ENCODE measurements at regions not wholly inside any gene's neighbourhood (a gene's known extent, or its start where the extent isn't known, plus 50 kb on each side); places are given as distances from the start of the nearest gene placed in this dataset.

- Histone ChIP-seq H3K9me3 (ENCODE audit: insufficient read depth, low read depth) (no peaks in the 10 kb centered on the region), H3K27ac (no peak overlapping the region), H4K20me1 (ENCODE audit: insufficient read depth) (no peaks in the 10 kb centered on the region), H3K4me3 (no peak overlapping the region), H3K36me3 (ENCODE audit: low read depth) (no peaks in the 10 kb centered on the region), H3K9me2 (ENCODE audit: insufficient read depth) (no peaks in the 10 kb centered on the region), H3K4me2 (no peak overlapping the region), H3K4me1 (replicated peaks; ENCODE audit: insufficient read depth) (no peaks in the 10 kb centered on the region), H3K79me2 (ENCODE audit: low read depth) (no peaks in the 10 kb centered on the region), H3F3A (ENCODE audit: insufficient read depth, low read depth) (no peaks in the 10 kb centered on the region), H2AFZ (no peak overlapping the region), H3K27me3 (ENCODE audit: insufficient read depth, low read depth) (no peaks in the 10 kb centered on the region)
- no peak for DNase-seq
- intact Hi-C loops (cut with micrococcal nuclease; ENCODE audit: unreplicated experiment), result no loop called here
- CTCF ChIA-PET, result no interaction called here
- no peak for TF ChIP-seq CTCF (conservative IDR thresholded peaks at IDR 0.05)
- no peak for TF ChIP-seq EZH2 (IDR thresholded peaks at IDR 0.05; ENCODE audit: low read depth)
- POLR2A ChIA-PET (ENCODE audit: unreplicated experiment), result no interaction called here
- BruUV-seq (replicated peaks), result no TSS peak
Observed at GRCh38 chr5:171579976-171580411, 160.5 kb downstream of the FGF18 start.

GRCh38 chr5:171580502-171581265, 161.2 kb downstream of the FGF18 start:
- BruUV-seq (replicated peaks), result no TSS peak
- DNase-seq, result no peak
- POLR2A ChIA-PET (ENCODE audit: unreplicated experiment), result no interaction called here
- no peak overlapping the region for H3K27ac ChIP-seq
- no peak for TF ChIP-seq EZH2 (IDR thresholded peaks at IDR 0.05; ENCODE audit: low read depth)
- TF ChIP-seq CTCF (conservative IDR thresholded peaks at IDR 0.05), result no peak
- H3K79me2 ChIP-seq (ENCODE audit: low read depth), result no peaks in the 10 kb centered on the region
- no peaks in the 10 kb centered on the region for H3K9me2 ChIP-seq (ENCODE audit: insufficient read depth)
- H3K9me3 ChIP-seq (ENCODE audit: insufficient read depth, low read depth), result no peaks in the 10 kb centered on the region
- no peak overlapping the region for H2AFZ ChIP-seq
- H4K20me1 ChIP-seq (ENCODE audit: insufficient read depth), result no peaks in the 10 kb centered on the region
- CTCF ChIA-PET, result interaction anchor here (0.5 kb wide), 1 partner anchor 14 kb away, joined by 6 read pairs; no protein-coding TSS in a partner anchor
- intact Hi-C loops (cut with micrococcal nuclease; ENCODE audit: unreplicated experiment), result no loop called here
- no peak overlapping the region for H3K4me3 ChIP-seq
- H3K27me3 ChIP-seq (ENCODE audit: insufficient read depth, low read depth), result no peaks in the 10 kb centered on the region
- no peak overlapping the region for H3K4me2 ChIP-seq
- no peaks in the 10 kb centered on the region for H3F3A ChIP-seq (ENCODE audit: insufficient read depth, low read depth)
- H3K36me3 ChIP-seq (ENCODE audit: low read depth), result no peaks in the 10 kb centered on the region
- H3K4me1 ChIP-seq (replicated peaks; ENCODE audit: insufficient read depth), result no peaks in the 10 kb centered on the region

GRCh38 chr5:171581781-171582180, 162.3 kb downstream of the FGF18 start:
- ChIA-PET POLR2A (ENCODE audit: unreplicated experiment) (no interaction called here), CTCF (no interaction called here)
- no peaks in the 10 kb centered on the region for H3K4me1 ChIP-seq (replicated peaks; ENCODE audit: insufficient read depth)
- TF ChIP-seq CTCF (conservative IDR thresholded peaks at IDR 0.05) (no peak), EZH2 (IDR thresholded peaks at IDR 0.05; ENCODE audit: low read depth) (no peak)
- no peak overlapping the region for H3K4me3 ChIP-seq
- H3F3A ChIP-seq (ENCODE audit: insufficient read depth, low read depth), result no peaks in the 10 kb centered on the region
- no peaks in the 10 kb centered on the region for H3K79me2 ChIP-seq (ENCODE audit: low read depth)
- DNase-seq, result no peak
- no peaks in the 10 kb centered on the region for H4K20me1 ChIP-seq (ENCODE audit: insufficient read depth)
- H3K36me3 ChIP-seq (ENCODE audit: low read depth), result no peaks in the 10 kb centered on the region
- no TSS peak for BruUV-seq (replicated peaks)
- H3K9me3 ChIP-seq (ENCODE audit: insufficient read depth, low read depth), result no peaks in the 10 kb centered on the region
- no peaks in the 10 kb centered on the region for H3K9me2 ChIP-seq (ENCODE audit: insufficient read depth)
- no peak overlapping the region for H3K27ac ChIP-seq
- intact Hi-C loops (cut with micrococcal nuclease; ENCODE audit: unreplicated experiment), result no loop called here
- H3K4me2 ChIP-seq, result no peak overlapping the region
- no peak overlapping the region for H2AFZ ChIP-seq
- no peaks in the 10 kb centered on the region for H3K27me3 ChIP-seq (ENCODE audit: insufficient read depth, low read depth)
